ENCODE measurements at regions not wholly inside any gene's neighbourhood (a gene's known extent, or its start where the extent isn't known, plus 50 kb on each side); places are given as distances from the start of the nearest gene placed in this dataset.

DNA sequence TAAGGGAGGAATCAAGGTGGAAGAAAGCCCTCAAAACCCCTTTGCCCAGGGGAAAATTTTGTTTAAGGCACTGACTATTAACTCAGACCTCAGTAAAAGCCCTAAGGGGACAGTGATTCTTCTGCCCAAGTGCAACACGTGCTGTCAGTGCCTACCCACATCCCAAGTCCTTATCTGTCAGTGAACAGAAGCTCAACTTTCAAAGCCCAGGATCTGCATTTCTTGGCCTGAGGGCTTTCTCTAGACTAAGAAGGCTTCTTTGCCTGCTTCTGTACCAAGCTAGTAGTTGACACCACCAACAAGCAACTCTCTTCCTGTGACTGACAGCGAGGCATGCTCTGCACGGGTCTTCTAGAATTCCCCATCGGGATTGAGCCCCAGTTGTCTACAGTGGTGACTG is 416.0 kb upstream of the SPTLC3 start:
- 50 to 62% methylated on average over 4 of the region's 4 CpGs for WGBS, 2 donors

DNA sequence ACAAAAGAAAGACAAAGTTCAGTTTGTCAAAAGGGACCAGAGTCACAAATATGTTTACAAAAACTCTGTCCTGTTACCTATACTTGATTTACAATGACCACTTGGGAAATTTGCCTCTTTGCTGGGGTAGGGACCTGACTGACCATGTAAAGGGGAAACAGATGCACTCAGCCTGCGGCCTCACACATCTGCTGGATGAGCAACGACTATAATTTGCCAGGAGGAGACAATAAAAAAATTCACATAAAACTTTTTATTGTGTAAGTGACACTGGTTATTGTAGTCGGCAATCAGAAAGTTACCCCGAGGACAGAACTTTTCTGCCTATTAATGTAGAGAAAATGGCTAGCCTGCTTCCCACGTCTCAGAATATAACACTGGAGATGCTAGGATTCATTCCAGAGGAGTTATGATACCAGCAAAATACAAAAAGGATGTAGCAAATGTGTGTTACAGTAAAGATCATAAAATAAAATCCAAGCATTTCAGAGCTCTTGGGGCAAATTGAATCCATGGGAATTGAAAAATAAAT is 415.4 kb upstream of the SPTLC3 start:
- WGBS, 2 donors, result 74 to 79% methylated on average over 5 of the region's 5 CpGs

More for the DNA sequence above, 416.0 kb upstream of the SPTLC3 start:
- no peak overlapping the region for H3K4me3 ChIP-seq
- DNase-seq (no peak), ATAC-seq (no peak)
- H3K27ac ChIP-seq, result no peak overlapping the region
- TF ChIP-seq, protein P1, sequence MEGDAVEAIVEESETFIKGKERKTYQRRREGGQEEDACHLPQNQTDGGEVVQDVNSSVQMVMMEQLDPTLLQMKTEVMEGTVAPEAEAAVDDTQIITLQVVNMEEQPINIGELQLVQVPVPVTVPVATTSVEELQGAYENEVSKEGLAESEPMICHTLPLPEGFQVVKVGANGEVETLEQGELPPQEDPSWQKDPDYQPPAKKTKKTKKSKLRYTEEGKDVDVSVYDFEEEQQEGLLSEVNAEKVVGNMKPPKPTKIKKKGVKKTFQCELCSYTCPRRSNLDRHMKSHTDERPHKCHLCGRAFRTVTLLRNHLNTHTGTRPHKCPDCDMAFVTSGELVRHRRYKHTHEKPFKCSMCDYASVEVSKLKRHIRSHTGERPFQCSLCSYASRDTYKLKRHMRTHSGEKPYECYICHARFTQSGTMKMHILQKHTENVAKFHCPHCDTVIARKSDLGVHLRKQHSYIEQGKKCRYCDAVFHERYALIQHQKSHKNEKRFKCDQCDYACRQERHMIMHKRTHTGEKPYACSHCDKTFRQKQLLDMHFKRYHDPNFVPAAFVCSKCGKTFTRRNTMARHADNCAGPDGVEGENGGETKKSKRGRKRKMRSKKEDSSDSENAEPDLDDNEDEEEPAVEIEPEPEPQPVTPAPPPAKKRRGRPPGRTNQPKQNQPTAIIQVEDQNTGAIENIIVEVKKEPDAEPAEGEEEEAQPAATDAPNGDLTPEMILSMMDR (IDR thresholded peaks at IDR 0.05), result no peak
- no peak for TF ChIP-seq POLR2A (IDR thresholded peaks at IDR 0.05)
- no peaks in the 10 kb centered on the region for H3K36me3 ChIP-seq (replicated peaks in 1 of 2; ENCODE audit: insufficient read depth in 1 of 2, low read depth in 2 of 2)
- no peaks in the 10 kb centered on the region for H3K27me3 ChIP-seq
- no peaks in the 10 kb centered on the region for H3K9me3 ChIP-seq
- no peaks in the 10 kb centered on the region for H3K4me1 ChIP-seq
- intact Hi-C loops (cut with DNase I), result no loop called here

DNA sequence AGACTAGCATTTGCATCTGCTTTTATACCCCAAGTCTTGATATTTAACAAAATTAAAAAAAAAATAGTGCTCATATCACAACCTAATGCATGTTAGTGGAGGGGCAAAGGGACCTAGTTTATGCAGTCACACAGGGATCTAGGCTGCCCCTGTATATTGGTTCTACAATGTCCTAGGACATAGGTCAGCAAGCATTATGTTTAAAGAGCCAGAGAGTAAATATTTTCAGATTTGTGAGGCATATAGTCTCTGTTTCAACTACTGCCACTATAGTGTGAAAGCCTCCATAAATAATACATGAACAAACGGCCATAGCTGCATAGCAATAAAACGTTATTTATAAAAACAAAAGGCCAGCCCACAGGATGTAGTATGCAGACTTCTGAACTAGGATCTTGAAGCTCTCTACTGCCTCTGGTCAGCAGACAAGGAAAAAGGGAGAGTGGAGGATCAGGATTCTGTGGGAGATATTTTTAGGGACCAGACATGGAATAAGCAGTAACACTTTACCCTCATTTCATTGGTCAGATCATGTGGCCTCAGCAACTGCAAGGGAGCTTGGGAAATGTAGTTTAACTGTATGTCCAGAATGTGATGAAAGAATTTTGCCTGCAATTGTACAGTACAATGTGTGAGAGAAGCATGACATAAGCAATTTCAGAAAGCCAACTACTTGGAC is 414.2 kb upstream of the SPTLC3 start:
- 17 to 31% methylated on average over 2 of the region's 2 CpGs for WGBS, 2 donors
- ATAC-seq, result no peak
- H3K4me3 ChIP-seq, result no peak overlapping the region
- H3K27ac ChIP-seq, result no peak overlapping the region
- H3K9me3 ChIP-seq, result no peaks in the 10 kb centered on the region
- no peak for TF ChIP-seq POLR2A (IDR thresholded peaks at IDR 0.05)
- TF ChIP-seq, protein P1 (IDR thresholded peaks at IDR 0.05), result no peak
- intact Hi-C loops (cut with DNase I), result no loop called here
- no peaks in the 10 kb centered on the region for H3K27me3 ChIP-seq
- no peaks in the 10 kb centered on the region for H3K36me3 ChIP-seq (replicated peaks in 1 of 2; ENCODE audit: insufficient read depth in 1 of 2, low read depth in 2 of 2)
- peaks cover 9% of the 10 kb centered on the region for H3K4me1 ChIP-seq
- DNase-seq, result no peak

More for the DNA sequence above, 415.4 kb upstream of the SPTLC3 start:
- Histone ChIP-seq H3K36me3 (replicated peaks in 1 of 2; ENCODE audit: insufficient read depth in 1 of 2, low read depth in 2 of 2) (no peaks in the 10 kb centered on the region), H3K9me3 (no peaks in the 10 kb centered on the region), H3K27ac (no peak overlapping the region), H3K27me3 (no peaks in the 10 kb centered on the region), H3K4me3 (no peak overlapping the region), H3K4me1 (peaks cover 2% of the 10 kb centered on the region)
- intact Hi-C loops (cut with DNase I), result no loop called here
- TF ChIP-seq, protein P1 (IDR thresholded peaks at IDR 0.05), result no peak
- TF ChIP-seq POLR2A (IDR thresholded peaks at IDR 0.05), result no peak
- no peak for ATAC-seq
- DNase-seq, result no peak

DNA sequence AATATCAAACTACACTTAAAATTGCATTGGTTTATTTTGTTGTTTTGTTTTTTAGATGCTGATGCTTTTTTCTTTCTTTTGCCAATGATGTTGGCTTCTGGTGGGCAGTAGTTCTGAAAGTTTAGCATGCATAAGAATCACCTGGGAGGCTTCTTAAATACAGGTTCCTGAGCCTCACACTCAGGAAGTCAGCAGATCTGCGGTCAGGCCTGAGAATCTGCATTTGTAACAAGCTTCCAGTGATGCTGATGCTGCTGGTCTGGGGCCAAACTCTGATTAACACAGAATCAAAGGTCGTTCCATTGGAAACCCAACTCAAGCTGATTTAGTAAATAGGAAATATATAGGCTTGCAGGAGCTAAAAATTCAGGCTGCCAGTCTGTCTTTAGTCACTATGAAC is 412.9 kb upstream of the SPTLC3 start:
- intact Hi-C loops (cut with DNase I), result no loop called here
- TF ChIP-seq, protein P1 (IDR thresholded peaks at IDR 0.05), result no peak
- H3K4me1 ChIP-seq, result peaks cover 9% of the 10 kb centered on the region
- DNase-seq (no peak), ATAC-seq (no peak)
- no peak overlapping the region for H3K4me3 ChIP-seq
- no peak overlapping the region for H3K27ac ChIP-seq
- 76 to 80% methylated on average over 2 of the region's 2 CpGs for WGBS, 2 donors
- no peaks in the 10 kb centered on the region for H3K9me3 ChIP-seq
- no peaks in the 10 kb centered on the region for H3K36me3 ChIP-seq (replicated peaks in 1 of 2; ENCODE audit: insufficient read depth in 1 of 2, low read depth in 2 of 2)
- no peaks in the 10 kb centered on the region for H3K27me3 ChIP-seq

DNA sequence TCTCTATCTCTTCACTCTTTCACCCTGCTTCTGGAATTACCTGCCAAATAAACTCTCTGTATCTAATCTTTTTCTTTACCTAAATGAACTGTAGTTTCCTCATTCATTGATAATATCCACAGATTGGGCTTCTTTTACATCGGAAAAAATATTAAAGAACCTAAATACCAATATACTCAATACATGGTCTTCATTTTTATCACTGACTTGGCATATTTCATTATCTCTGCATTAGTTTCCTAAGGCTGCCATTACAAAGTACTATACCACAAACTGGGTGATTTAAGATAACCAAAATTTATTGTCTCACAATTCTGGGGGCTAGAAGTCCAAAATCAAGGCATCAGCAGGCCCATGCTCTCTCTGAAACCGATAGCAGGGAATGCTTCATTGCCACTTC is 411.9 kb upstream of the SPTLC3 start:
- H3K9me3 ChIP-seq, result no peaks in the 10 kb centered on the region
- no peak for ATAC-seq
- no peak for DNase-seq
- intact Hi-C loops (cut with DNase I), result no loop called here
- 61 to 71% methylated on average over 2 of the region's 2 CpGs for WGBS, 2 donors
- no peaks in the 10 kb centered on the region for H3K36me3 ChIP-seq (replicated peaks in 1 of 2; ENCODE audit: insufficient read depth in 1 of 2, low read depth in 2 of 2)
- no peak overlapping the region for H3K4me3 ChIP-seq
- no peaks in the 10 kb centered on the region for H3K27me3 ChIP-seq
- no peak for TF ChIP-seq POLR2A (IDR thresholded peaks at IDR 0.05)
- TF ChIP-seq, protein P1 (IDR thresholded peaks at IDR 0.05), result no peak
- peaks cover 9% of the 10 kb centered on the region for H3K4me1 ChIP-seq
- no peak overlapping the region for H3K27ac ChIP-seq

All from body of pancreas (tissue), 4 donors.